ENCODE measurements at regions not wholly inside any gene's neighbourhood (a gene's known extent, or its start where the extent isn't known, plus 50 kb on each side); places are given as distances from the start of the nearest gene placed in this dataset.

- DNase-seq (ENCODE audit: low spot score), result no peak
Measured at GRCh38 chr4:178799204-178799603, 1357.0 kb upstream of the AGA start.

- DNase-seq (ENCODE audit: low spot score), result no peak
Measured at GRCh38 chr4:178808106-178808505, 1365.9 kb upstream of the AGA start.

GRCh38 chr4:178809921-178810320 is 1367.7 kb upstream of the AGA start:
- DNase-seq (ENCODE audit: low spot score), result no peak

- no peak for DNase-seq (ENCODE audit: low spot score)
Measured at GRCh38 chr4:178811356-178811755, 1369.1 kb upstream of the AGA start.

- no peak for DNase-seq (ENCODE audit: low spot score)
Measured at GRCh38 chr4:178812866-178813265, 1370.6 kb upstream of the AGA start.

- no peak for DNase-seq (ENCODE audit: low spot score)
Measured at GRCh38 chr4:178814908-178815307, 1372.7 kb upstream of the AGA start.

GRCh38 chr4:178823673-178824295 is 1381.5 kb upstream of the AGA start:
- DNase-seq (ENCODE audit: low spot score), result no peak

GRCh38 chr4:178836865-178837264 is 1394.6 kb upstream of the AGA start:
- DNase-seq (ENCODE audit: low spot score), result no peak

GRCh38 chr4:178838776-178839175 is 1396.5 kb upstream of the AGA start:
- no peak for DNase-seq (ENCODE audit: low spot score)

GRCh38 chr4:178856139-178856800 is 1414.0 kb upstream of the AGA start:
- DNase-seq (ENCODE audit: low spot score), result no peak

- no peak for DNase-seq (ENCODE audit: low spot score)
Measured at GRCh38 chr4:178871476-178871875, 1429.2 kb upstream of the AGA start.

GRCh38 chr4:178881937-178882336 is 1439.7 kb upstream of the AGA start:
- no peak for DNase-seq (ENCODE audit: low spot score)

GRCh38 chr4:178894126-178894525 is 1451.9 kb upstream of the AGA start:
- no peak for DNase-seq (ENCODE audit: low spot score)

GRCh38 chr4:178899084-178899483 is 1456.8 kb upstream of the AGA start:
- no peak for DNase-seq (ENCODE audit: low spot score)

- no peak for DNase-seq (ENCODE audit: low spot score)
Measured at GRCh38 chr4:178917756-178918155, 1475.5 kb upstream of the AGA start.

GRCh38 chr4:178937130-178937529 is 1494.9 kb upstream of the AGA start:
- no peak for DNase-seq (ENCODE audit: low spot score)

- DNase-seq (ENCODE audit: low spot score), result no peak
Measured at GRCh38 chr4:178941975-178942374, 1499.7 kb upstream of the AGA start.

GRCh38 chr4:178953447-178954120 is 1511.3 kb upstream of the AGA start:
- peak; percentile 69 for DNase-seq (ENCODE audit: low spot score)

GRCh38 chr4:178955614-178956013 is 1513.4 kb upstream of the AGA start:
- no peak for DNase-seq (ENCODE audit: low spot score)

GRCh38 chr4:178958725-178959440 is 1516.6 kb upstream of the AGA start:
- DNase-seq (ENCODE audit: low spot score), result no peak

- no peak for DNase-seq (ENCODE audit: low spot score)
Measured at GRCh38 chr4:178963446-178964045, 1521.3 kb upstream of the AGA start.

- DNase-seq (ENCODE audit: low spot score), result no peak
Measured at GRCh38 chr4:178966644-178967043, 1524.4 kb upstream of the AGA start.

Measured in left forelimb (tissue), 1 donor.